SK-N-SH (cell line): ENCODE measurements at regions not wholly inside any gene's neighbourhood (a gene's known extent, or its start where the extent isn't known, plus 50 kb on each side); places are given as distances from the start of the nearest gene placed in this dataset.

Source experiments
- CTCF ChIA-PET: fragments of 300-600, 350-600 bp; formaldehyde crosslinking; extraction: SDS; loops from one replicate; lab custom pipeline; 2021; lab: Yijun Ruan, JAX
- POLR2A ChIA-PET: fragments of 350-600 bp; sonication (Branson Sonifier 250); formaldehyde crosslinking; extraction: SDS; loops from one replicate; lab custom pipeline; 2020; ENCODE audit warnings: antibody characterized with exemption, inconsistent platforms; lab: Yijun Ruan, JAX
- DNase-seq: peaks from one replicate; pipeline ENCODE4 v3.0.0; 2012
- H2AFZ ChIP-seq: fragments of 200-600 bp; sonication (generic); 2 replicates; pipeline ENCODE4 v1.8.1; 2016; ENCODE audit warnings: antibody characterized with exemption, mild to moderate bottlenecking, low read depth
- H3F3A ChIP-seq: fragments of 200-600 bp; sonication (generic); replicated peaks from 2 replicates; pipeline ENCODE3; 2016; ENCODE audit warnings: antibody characterized with exemption, mild to moderate bottlenecking; ENCODE audit not compliant: insufficient read depth
- H3K27ac ChIP-seq, 2 experiments: fragments of 200-500 bp in 1 of 2; fragments of 200-600 bp in 1 of 2; sonication (Bioruptor generic) in 1 of 2; sonication (generic), shearing (Covaris generic) in 1 of 2; 2 replicates each; pipeline versions ENCODE4 v1.5.1 to v1.6.1; 2014 to 2016; ENCODE audit warnings: low read depth in 2 of 2, inconsistent platforms in 1 of 2, low read length in 1 of 2, mild to moderate bottlenecking in 1 of 2, mixed read lengths in 1 of 2
- H3K27me3 ChIP-seq: fragments of 200-600 bp; sonication (generic), shearing (Covaris generic); 2 replicates; pipeline ENCODE4 v1.6.1; 2016; ENCODE audit warnings: mixed run types; ENCODE audit not compliant: insufficient read depth
- H3K36me3 ChIP-seq, 2 experiments: fragments of 200-500 bp in 1 of 2; fragments of 200-600 bp in 1 of 2; sonication (Bioruptor generic) in 1 of 2; sonication (generic) in 1 of 2; replicated peaks in 1 of 2; 2 replicates each; pipeline versions ENCODE3 to v1.5.1; 2014 to 2016; ENCODE audit warnings: low read length in 1 of 2, mild to moderate bottlenecking in 1 of 2; ENCODE audit not compliant: insufficient read depth in 2 of 2, control insufficient read depth in 1 of 2
- H3K4me1 ChIP-seq, 2 experiments: fragments of 200-500 bp in 1 of 2; fragments of 200-600 bp in 1 of 2; sonication (Bioruptor generic) in 1 of 2; sonication (generic), shearing (Covaris generic) in 1 of 2; 2 replicates each; pipeline versions ENCODE4 v1.5.1 to v1.6.1; 2014 to 2016; ENCODE audit warnings: low read depth in 1 of 2, low read length in 1 of 2, mixed run types in 1 of 2; ENCODE audit not compliant: insufficient read depth in 2 of 2, control insufficient read depth in 1 of 2
- H3K4me2 ChIP-seq: fragments of 200-600 bp; sonication (generic), shearing (Covaris generic); 2 replicates; pipeline ENCODE4 v1.6.1; 2017; ENCODE audit warnings: mixed run types
- H3K4me3 ChIP-seq, 2 experiments: fragments of 200-500 bp in 1 of 2; fragments of 200-600 bp in 1 of 2; sonication (Bioruptor generic) in 1 of 2; sonication (generic), shearing (Covaris generic) in 1 of 2; 2 replicates each; pipeline versions ENCODE4 v1.5.1 to v1.8.1; 2014 to 2016; ENCODE audit warnings: low read depth in 2 of 2, inconsistent platforms in 1 of 2, low read length in 1 of 2, mild to moderate bottlenecking in 1 of 2, mixed read lengths in 1 of 2, moderate library complexity in 1 of 2
- H3K79me2 ChIP-seq: fragments of 200-600 bp; sonication (generic); 2 replicates; pipeline ENCODE4 v1.8.1; 2017; ENCODE audit warnings: mild to moderate bottlenecking; ENCODE audit not compliant: insufficient read depth
- H3K9ac ChIP-seq: fragments of 200-600 bp; sonication (generic); 2 replicates; pipeline ENCODE4 v1.6.1; 2017; ENCODE audit warnings: mixed run types
- H3K9me2 ChIP-seq: fragments of 200-600 bp; sonication (generic); 2 replicates; pipeline ENCODE4 v1.6.1; 2017; ENCODE audit warnings: mixed run types
- H3K9me3 ChIP-seq: fragments of 200-600 bp; sonication (generic); 2 replicates; pipeline ENCODE4 v1.6.1; 2017; ENCODE audit warnings: mixed run types, mild to moderate bottlenecking, moderate library complexity
- H4K20me1 ChIP-seq: fragments of 200-600 bp; sonication (generic); 2 replicates; pipeline ENCODE4 v1.6.1; 2017; ENCODE audit warnings: mild to moderate bottlenecking, mixed run types; ENCODE audit not compliant: insufficient read depth
- EP300 ChIP-seq, 2 experiments: IDR thresholded peaks; 2 replicates each; pipeline versions ENCODE4 v1.4.0 to v1.6.1; 2012; ENCODE audit warnings: borderline replicate concordance in 1 of 2, low read depth in 1 of 2, low read length in 1 of 2
- FOXJ3 ChIP-seq: sonication (generic); formaldehyde crosslinking; IDR thresholded peaks from 2 replicates; pipeline ENCODE4 v1.5.1; 2020; ENCODE audit warnings: mild to moderate bottlenecking, missing genetic modification reagents
- FOXM1 ChIP-seq: IDR thresholded peaks from 2 replicates; pipeline ENCODE4 v1.4.0; 2012; ENCODE audit warnings: low read depth, mild to moderate bottlenecking
- JUND ChIP-seq: IDR thresholded peaks from 2 replicates; pipeline ENCODE4 v1.4.0; 2012
- MEF2A ChIP-seq: IDR thresholded peaks from 2 replicates; pipeline ENCODE4 v1.4.0; 2012; ENCODE audit warnings: low read depth, borderline replicate concordance
- RAD21 ChIP-seq: IDR thresholded peaks from 2 replicates; pipeline ENCODE4 v1.6.1; 2012; ENCODE audit warnings: mild to moderate bottlenecking, low read length
- RXRA ChIP-seq: IDR thresholded peaks from 2 replicates; pipeline ENCODE4 v1.4.0; 2012; ENCODE audit warnings: low read depth, mild to moderate bottlenecking, borderline replicate concordance
- SIN3A ChIP-seq: IDR thresholded peaks from 2 replicates; pipeline ENCODE4 v1.6.1; 2012; ENCODE audit warnings: low read depth, mild to moderate bottlenecking, low read length, moderate library complexity, borderline replicate concordance
- TAF1 ChIP-seq: IDR thresholded peaks from 2 replicates; pipeline ENCODE4 v1.6.1; 2012; ENCODE audit warnings: low read depth, mild to moderate bottlenecking, low read length, moderate library complexity, borderline replicate concordance
- TCF12 ChIP-seq: IDR thresholded peaks from 2 replicates; pipeline ENCODE4 v1.4.0; 2012
- WGBS: methylation state at CpG from one replicate; pipeline ENCODE4 v1.1.6; 2017; ENCODE audit warnings: low lambda C conversion rate; 5-methylcytosine and 5-hydroxymethylcytosine counted together
- TF ChIP-seq, protein P1 (sequence below): fragments of 150-350 bp; IDR thresholded peaks from 2 replicates; pipeline ENCODE4 v1.6.1; 2017; ENCODE audit warnings: antibody characterized with exemption, low read length, low read depth, borderline replicate concordance
- TF ChIP-seq, protein P2 (sequence below): IDR thresholded peaks from 2 replicates; pipeline ENCODE4 v1.4.0; 2012; ENCODE audit warnings: low read depth, borderline replicate concordance
- TF ChIP-seq, protein P3 (sequence below): IDR thresholded peaks from 2 replicates; pipeline ENCODE4 v1.4.0; 2012; ENCODE audit warnings: low read depth
- TF ChIP-seq, protein P4 (sequence below): IDR thresholded peaks from 2 replicates; pipeline ENCODE4; 2012

DNA sequence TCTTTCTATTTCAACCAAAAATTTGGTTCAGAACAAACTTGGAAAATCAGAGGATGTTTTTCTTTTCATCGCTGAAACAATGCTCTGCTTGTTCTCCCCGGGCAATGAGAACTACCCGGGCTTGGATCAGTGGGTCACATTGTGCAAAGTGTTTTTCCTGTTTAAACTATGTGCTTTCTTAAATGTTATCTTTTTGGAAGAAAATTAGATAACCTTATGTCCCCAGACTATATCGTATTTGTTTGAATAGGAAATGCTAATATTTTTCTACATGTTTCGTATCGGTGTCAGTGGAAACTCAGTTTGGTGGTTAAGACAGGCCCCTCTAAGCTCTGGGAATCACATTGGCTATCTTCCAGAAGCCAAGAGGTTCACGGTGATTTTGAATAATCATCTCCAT is 319.5 kb upstream of the NFE2L3 start:
- H3K4me3 ChIP-seq, result no peak overlapping the region
- H2AFZ ChIP-seq, result no peak overlapping the region
- 53% methylated on average over 7 of the region's 7 CpGs for WGBS
- H3K36me3 ChIP-seq, result no peaks in the 10 kb centered on the region
- H3K9me2 ChIP-seq, result no peaks in the 10 kb centered on the region
- POLR2A ChIA-PET, result no interaction called here
- TF ChIP-seq FOXJ3 (CRISPR knock-in tag), result no peak
- TF ChIP-seq RXRA, result no peak
- TF ChIP-seq, protein P1, sequence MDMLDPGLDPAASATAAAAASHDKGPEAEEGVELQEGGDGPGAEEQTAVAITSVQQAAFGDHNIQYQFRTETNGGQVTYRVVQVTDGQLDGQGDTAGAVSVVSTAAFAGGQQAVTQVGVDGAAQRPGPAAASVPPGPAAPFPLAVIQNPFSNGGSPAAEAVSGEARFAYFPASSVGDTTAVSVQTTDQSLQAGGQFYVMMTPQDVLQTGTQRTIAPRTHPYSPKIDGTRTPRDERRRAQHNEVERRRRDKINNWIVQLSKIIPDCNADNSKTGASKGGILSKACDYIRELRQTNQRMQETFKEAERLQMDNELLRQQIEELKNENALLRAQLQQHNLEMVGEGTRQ, result no peak
- TF ChIP-seq, protein P2, sequence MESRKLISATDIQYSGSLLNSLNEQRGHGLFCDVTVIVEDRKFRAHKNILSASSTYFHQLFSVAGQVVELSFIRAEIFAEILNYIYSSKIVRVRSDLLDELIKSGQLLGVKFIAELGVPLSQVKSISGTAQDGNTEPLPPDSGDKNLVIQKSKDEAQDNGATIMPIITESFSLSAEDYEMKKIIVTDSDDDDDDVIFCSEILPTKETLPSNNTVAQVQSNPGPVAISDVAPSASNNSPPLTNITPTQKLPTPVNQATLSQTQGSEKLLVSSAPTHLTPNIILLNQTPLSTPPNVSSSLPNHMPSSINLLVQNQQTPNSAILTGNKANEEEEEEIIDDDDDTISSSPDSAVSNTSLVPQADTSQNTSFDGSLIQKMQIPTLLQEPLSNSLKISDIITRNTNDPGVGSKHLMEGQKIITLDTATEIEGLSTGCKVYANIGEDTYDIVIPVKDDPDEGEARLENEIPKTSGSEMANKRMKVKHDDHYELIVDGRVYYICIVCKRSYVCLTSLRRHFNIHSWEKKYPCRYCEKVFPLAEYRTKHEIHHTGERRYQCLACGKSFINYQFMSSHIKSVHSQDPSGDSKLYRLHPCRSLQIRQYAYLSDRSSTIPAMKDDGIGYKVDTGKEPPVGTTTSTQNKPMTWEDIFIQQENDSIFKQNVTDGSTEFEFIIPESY, result no peak
- no peak for TF ChIP-seq TCF12
- no peak for TF ChIP-seq TAF1
- no peak for TF ChIP-seq EP300 (IDR thresholded peaks at IDR 0.05; ENCODE audit: borderline replicate concordance in 1 of 2, low read depth in 1 of 2, low read length in 1 of 2)
- TF ChIP-seq, all 33 proteins: peak for 0
- no peak for DNase-seq
- H3K4me2 ChIP-seq, result no peak overlapping the region
- no peaks in the 10 kb centered on the region for H3K9me3 ChIP-seq
- no peaks in the 10 kb centered on the region for H4K20me1 ChIP-seq
- H3K27me3 ChIP-seq, result no peaks in the 10 kb centered on the region
- H3K9ac ChIP-seq, result no peak overlapping the region
- no peaks in the 10 kb centered on the region for H3K79me2 ChIP-seq
- CTCF ChIA-PET, result interaction anchor here (0.9 to 3.3 kb wide), 4 partner anchors 12 to 573 kb away, joined by 3 to 13 read pairs (median 8); no protein-coding TSS in a partner anchor
- no peak overlapping the region for H3K27ac ChIP-seq
- H3K4me1 ChIP-seq, result peaks cover 0 to 3% of the 10 kb centered on the region in 2 experiments; a peak in 1 of 4 replicates
- no peaks in the 10 kb centered on the region for H3F3A ChIP-seq

DNA sequence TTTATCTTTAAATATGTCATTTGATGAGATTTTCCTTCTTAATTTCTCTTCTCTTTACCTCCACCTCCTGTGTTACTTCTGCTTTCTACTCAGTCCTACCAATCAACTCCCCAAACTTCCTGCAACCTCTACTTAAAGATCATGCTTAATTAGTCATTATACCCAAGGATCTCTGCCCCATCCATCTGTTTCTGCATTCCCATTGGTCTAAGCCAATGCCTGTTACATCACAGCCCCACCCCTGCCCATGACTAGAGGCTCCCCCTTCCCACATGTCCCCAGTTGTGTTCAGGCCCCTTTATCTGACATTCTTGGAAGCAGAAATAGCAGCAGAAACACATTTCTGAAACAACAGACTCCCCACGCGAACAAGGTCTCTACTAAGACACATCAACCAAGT is 319.1 kb upstream of the NFE2L3 start:
- no peak for TF ChIP-seq FOXJ3 (CRISPR knock-in tag)
- no peak for TF ChIP-seq MEF2A
- no peak for TF ChIP-seq SIN3A
- TF ChIP-seq JUND, result no peak
- no peak for TF ChIP-seq RAD21
- TF ChIP-seq, protein P3, sequence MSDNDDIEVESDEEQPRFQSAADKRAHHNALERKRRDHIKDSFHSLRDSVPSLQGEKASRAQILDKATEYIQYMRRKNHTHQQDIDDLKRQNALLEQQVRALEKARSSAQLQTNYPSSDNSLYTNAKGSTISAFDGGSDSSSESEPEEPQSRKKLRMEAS, result no peak
- TF ChIP-seq, protein P4, sequence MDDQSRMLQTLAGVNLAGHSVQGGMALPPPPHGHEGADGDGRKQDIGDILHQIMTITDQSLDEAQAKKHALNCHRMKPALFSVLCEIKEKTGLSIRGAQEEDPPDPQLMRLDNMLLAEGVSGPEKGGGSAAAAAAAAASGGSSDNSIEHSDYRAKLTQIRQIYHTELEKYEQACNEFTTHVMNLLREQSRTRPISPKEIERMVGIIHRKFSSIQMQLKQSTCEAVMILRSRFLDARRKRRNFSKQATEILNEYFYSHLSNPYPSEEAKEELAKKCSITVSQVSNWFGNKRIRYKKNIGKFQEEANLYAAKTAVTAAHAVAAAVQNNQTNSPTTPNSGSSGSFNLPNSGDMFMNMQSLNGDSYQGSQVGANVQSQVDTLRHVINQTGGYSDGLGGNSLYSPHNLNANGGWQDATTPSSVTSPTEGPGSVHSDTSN, result no peak
- TF ChIP-seq FOXM1, result no peak
- WGBS, result 76% methylated on average over 2 of the region's 2 CpGs

More for the DNA sequence above, 319.1 kb upstream of the NFE2L3 start:
- no peaks in the 10 kb centered on the region for H4K20me1 ChIP-seq
- H3K9me2 ChIP-seq, result no peaks in the 10 kb centered on the region
- no peaks in the 10 kb centered on the region for H3F3A ChIP-seq
- no peak for DNase-seq
- no peaks in the 10 kb centered on the region for H3K36me3 ChIP-seq
- no peaks in the 10 kb centered on the region for H3K27me3 ChIP-seq
- H3K9ac ChIP-seq, result no peak overlapping the region
- CTCF ChIA-PET, result interaction anchor here (2.6 to 3.3 kb wide), 3 partner anchors 12 to 573 kb away, joined by 8 to 13 read pairs (median 9); no protein-coding TSS in a partner anchor
- H3K79me2 ChIP-seq, result no peaks in the 10 kb centered on the region
- H3K4me3 ChIP-seq, result no peak overlapping the region
- H3K4me2 ChIP-seq, result no peak overlapping the region
- POLR2A ChIA-PET, result no interaction called here
- H3K4me1 ChIP-seq, result peaks cover 0 to 3% of the 10 kb centered on the region in 2 experiments; a peak in 1 of 4 replicates
- H2AFZ ChIP-seq, result no peak overlapping the region
- no peak overlapping the region for H3K27ac ChIP-seq
- no peaks in the 10 kb centered on the region for H3K9me3 ChIP-seq
